ENCODE measurements at regions not wholly inside any gene's neighbourhood (a gene's known extent, or its start where the extent isn't known, plus 50 kb on each side); places are given as distances from the start of the nearest gene placed in this dataset.
"Not testable (repeated sequence)": the region's sequence is repeated elsewhere in the genome, so short reads cannot be mapped to it uniquely, and the experiment has no call there.

DNA sequence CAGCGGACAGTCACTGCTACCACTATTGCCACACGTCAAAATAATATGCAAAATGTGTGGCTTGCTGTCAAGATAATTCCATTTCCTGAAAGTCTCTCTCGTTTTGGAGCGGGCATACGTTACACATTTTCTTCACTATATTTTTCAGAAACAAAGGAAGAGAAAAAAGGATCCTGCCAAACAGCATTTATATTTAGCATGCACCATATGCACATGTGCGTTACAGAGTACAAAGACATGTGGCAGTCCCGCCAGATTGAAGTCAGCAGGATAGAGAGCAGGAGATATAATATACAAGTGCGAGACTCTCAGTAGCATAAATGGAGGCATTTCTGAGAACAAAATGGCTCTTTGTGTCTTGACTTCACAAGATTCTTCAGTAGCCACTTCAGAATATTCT is 221.6 kb upstream of the KIF2A start:
- Mint-ChIP-seq H3K36me3 (no peaks in the 10 kb centered on the region), H3K27me3 (peaks cover 3% of the 10 kb centered on the region), H3K9me3 (no peaks in the 10 kb centered on the region), H3K27ac (no peak overlapping the region), H3K4me1 (no peaks in the 10 kb centered on the region), H3K4me3 (no peak overlapping the region)
- DNase-seq, result no peak

DNA sequence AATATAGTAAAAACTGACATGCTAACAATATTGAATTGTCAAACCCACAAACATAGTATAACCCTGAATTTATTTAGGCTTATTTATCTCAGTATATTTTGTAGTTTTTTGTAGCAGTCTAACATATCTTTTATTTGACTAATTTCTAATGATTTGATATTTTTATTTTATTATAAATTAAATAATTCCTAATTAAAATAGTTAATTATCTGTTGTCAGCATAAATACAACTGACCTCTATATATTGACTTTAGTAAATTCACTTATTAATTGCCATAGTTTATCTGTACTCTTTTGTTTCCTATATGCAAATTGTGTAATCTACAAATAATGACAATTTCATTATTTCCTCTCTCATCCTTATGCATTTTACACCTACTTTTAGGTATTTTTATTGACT is 215.1 kb upstream of the KIF2A start:
- no peaks in the 10 kb centered on the region for H3K36me3 Mint-ChIP-seq
- H3K9me3 Mint-ChIP-seq, result no peaks in the 10 kb centered on the region
- H3K4me1 Mint-ChIP-seq, result peaks cover 4% of the 10 kb centered on the region
- DNase-seq, result no peak
- H3K27me3 Mint-ChIP-seq, result no peaks in the 10 kb centered on the region
- H3K27ac Mint-ChIP-seq, result no peak overlapping the region
- H3K4me3 Mint-ChIP-seq, result no peak overlapping the region

DNA sequence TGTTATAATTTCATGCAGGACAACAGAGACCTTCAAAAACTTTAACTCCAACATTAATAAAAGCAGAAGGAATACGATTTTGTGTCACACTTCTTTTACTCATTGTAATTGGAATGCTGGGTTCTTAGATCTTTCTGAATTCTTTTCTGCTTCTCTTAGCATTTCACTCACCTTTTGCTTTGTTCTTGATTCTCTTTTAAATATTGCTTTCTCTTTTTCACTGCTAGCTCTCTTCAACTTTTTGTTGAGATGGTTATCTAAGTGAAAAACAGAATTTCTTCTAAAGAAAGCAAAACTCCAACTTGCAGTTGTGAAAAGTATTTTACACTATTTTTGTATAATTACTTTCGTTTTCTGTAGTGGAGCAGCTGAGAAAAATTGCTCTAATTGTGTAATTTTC is 212.6 kb upstream of the KIF2A start:
- Mint-ChIP-seq H3K27ac (no peak overlapping the region), H3K27me3 (no peaks in the 10 kb centered on the region), H3K4me1 (peaks cover 4% of the 10 kb centered on the region), H3K9me3 (no peaks in the 10 kb centered on the region), H3K4me3 (no peak overlapping the region), H3K36me3 (no peaks in the 10 kb centered on the region)
- no peak for DNase-seq

DNA sequence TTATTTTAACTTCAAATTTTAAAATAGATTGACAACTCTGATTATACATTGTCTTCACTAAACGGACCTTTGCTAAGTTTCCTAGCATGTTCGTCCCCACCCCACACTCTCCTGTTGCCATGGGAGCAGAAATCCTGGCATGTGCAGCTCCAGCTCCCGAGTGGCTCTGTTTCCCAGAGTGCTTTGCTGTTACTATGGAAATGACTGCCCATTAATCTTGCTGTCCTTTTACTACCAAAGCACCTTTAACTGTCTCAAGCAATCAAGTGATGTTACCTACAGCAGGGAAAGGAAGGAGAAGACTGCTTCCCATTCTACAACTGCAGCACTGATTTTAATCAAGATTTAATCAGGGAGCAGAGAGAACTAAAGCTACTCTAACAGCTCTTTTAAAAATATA is 212.0 kb upstream of the KIF2A start:
- no peak for DNase-seq
- Mint-ChIP-seq H3K4me3 (peak overlapping the region; percentile 29), H3K4me1 (peaks cover 4% of the 10 kb centered on the region), H3K9me3 (no peaks in the 10 kb centered on the region), H3K27ac (no peak overlapping the region), H3K36me3 (no peaks in the 10 kb centered on the region), H3K27me3 (no peaks in the 10 kb centered on the region)

DNA sequence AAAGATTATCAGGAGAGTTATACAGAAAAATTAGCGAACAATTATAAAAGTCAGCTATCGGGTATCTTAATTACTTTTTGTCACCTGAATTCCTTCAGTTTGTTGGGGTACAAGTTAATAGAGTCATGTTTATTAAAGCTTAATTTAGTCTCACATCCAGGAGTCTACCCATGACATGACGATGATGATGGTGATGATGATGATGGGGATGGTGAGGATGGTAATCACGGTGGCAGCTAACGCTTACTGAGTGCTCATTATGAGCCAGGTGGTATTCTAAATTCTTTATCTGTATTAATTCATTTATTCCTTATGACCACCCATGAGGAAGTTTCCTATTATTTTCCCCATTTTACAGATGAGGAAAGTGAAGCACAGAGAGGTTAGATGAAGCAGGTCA is 208.6 kb upstream of the KIF2A start:
- no peak overlapping the region for H3K4me3 Mint-ChIP-seq
- peaks cover 4% of the 10 kb centered on the region for H3K4me1 Mint-ChIP-seq
- H3K9me3 Mint-ChIP-seq, result no peaks in the 10 kb centered on the region
- no peak overlapping the region for H3K27ac Mint-ChIP-seq
- no peak for DNase-seq
- H3K36me3 Mint-ChIP-seq, result no peaks in the 10 kb centered on the region
- no peaks in the 10 kb centered on the region for H3K27me3 Mint-ChIP-seq

- Mint-ChIP-seq H3K36me3 (no peaks in the 10 kb centered on the region), H3K27ac (no peak overlapping the region), H3K4me3 (no peak overlapping the region), H3K4me1 (no peaks in the 10 kb centered on the region), H3K9me3 (no peaks in the 10 kb centered on the region), H3K27me3 (no peaks in the 10 kb centered on the region)
- no peak for DNase-seq
Observed at GRCh38 chr5:62100201-62100600, 205.8 kb upstream of the KIF2A start.

GRCh38 chr5:62103863-62104262 is 202.1 kb upstream of the KIF2A start:
- H3K4me3 Mint-ChIP-seq, H3K27ac Mint-ChIP-seq: not testable (repeated sequence)

DNA sequence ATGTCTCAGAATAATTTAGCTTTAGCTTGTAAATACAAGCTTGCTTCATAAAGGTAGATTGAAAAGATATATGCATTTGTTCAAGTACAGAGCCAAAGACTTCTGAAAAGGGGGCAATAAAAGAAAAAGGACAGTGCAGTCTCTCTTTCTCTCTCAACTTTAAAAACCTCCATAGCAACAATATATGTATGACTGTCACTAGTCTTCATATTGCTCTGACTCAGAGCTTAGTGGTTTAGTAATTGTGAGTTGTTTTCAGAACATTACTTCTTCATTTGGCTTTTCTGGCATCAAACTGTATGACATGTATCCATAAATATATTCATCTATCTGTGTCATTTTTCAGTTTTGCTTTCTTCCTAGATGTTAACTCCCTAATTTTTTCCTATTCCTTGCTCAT is 194.6 kb upstream of the KIF2A start:
- no peak for DNase-seq
- Mint-ChIP-seq H3K27me3 (no peaks in the 10 kb centered on the region), H3K4me1 (no peaks in the 10 kb centered on the region), H3K27ac (no peak overlapping the region), H3K9me3 (no peaks in the 10 kb centered on the region), H3K4me3 (no peak overlapping the region), H3K36me3 (no peaks in the 10 kb centered on the region)

More at GRCh38 chr5:62103863-62104262, 202.1 kb upstream of the KIF2A start:
- not testable (repeated sequence) for H3K9me3 Mint-ChIP-seq, H3K27me3 Mint-ChIP-seq, H3K4me1 Mint-ChIP-seq, DNase-seq, H3K36me3 Mint-ChIP-seq

DNA sequence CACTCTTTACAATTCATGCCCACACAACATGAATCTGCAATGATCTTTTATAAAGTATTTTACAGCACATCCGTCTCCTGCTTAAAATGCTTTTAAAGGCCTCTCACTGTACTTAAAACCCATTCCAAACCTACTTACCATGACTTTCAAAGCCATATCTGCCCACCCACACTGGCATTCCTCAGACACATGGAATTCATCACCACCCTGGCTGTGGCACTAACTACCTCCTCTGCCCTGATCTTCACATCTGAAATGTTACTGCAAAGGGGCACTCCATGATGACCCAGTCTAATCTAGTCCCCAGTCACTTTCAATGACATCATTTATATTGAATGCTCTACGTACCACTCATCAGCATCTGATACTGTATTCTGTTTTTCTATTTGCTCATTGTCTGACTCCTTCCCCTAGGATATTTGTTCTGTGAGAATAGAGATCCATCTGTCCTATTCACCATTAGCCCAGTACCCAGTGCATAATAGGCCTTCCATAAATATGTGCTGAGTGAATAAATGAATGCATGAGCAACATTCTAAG is 193.2 kb upstream of the KIF2A start:
- no peak for DNase-seq

DNA sequence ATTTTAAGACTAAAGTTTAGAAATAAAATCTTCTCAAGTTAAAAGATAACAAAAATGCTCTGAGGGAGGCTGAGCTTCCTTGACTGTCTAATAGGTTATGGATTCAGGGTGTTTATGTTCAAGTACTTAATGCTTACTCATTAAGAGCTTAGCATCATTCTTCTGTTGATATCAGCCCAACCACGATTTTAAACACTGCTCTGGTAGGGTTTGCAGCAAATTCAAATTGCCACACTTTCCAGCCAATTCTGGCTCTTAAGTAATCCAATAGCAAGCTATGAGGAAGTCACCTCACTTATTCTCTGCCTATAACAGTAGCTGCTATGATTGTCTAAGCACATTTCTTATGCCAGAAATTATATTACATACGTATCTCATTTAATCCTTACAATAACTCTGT is 191.0 kb upstream of the KIF2A start:
- Mint-ChIP-seq H3K27ac (no peak overlapping the region), H3K4me3 (no peak overlapping the region), H3K36me3 (no peaks in the 10 kb centered on the region), H3K4me1 (no peaks in the 10 kb centered on the region), H3K27me3 (peaks cover 5% of the 10 kb centered on the region), H3K9me3 (no peaks in the 10 kb centered on the region)
- DNase-seq, result no peak

More for the DNA sequence above, 193.2 kb upstream of the KIF2A start:
- H3K9me3 Mint-ChIP-seq, result no peaks in the 10 kb centered on the region
- H3K27me3 Mint-ChIP-seq, result no peaks in the 10 kb centered on the region
- H3K27ac Mint-ChIP-seq, result no peak overlapping the region
- H3K4me3 Mint-ChIP-seq, result no peak overlapping the region
- H3K36me3 Mint-ChIP-seq, result no peaks in the 10 kb centered on the region
- H3K4me1 Mint-ChIP-seq, result no peaks in the 10 kb centered on the region

DNA sequence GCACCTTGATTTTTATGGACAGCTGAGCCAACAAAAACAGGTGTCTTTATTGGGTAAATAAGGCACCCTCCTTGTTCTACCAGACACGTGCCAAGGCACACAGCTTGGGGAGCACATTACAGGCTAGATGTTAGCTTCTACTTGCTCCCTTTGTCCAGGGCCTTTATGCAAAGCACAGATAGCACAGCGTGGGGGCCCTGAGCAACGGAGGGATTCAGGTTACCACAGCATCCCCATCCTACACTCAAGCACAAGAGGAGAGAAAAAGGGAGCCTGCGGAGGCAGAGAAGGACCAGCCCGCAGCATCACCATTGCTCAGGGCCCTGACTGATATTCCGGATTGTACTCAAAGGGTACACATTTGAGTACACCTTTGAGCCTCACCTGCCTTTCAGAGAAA is 181.7 kb upstream of the KIF2A start:
- Mint-ChIP-seq H3K27ac (no peak overlapping the region), H3K27me3 (no peaks in the 10 kb centered on the region), H3K36me3 (no peaks in the 10 kb centered on the region), H3K4me3 (no peak overlapping the region), H3K4me1 (no peaks in the 10 kb centered on the region), H3K9me3 (no peaks in the 10 kb centered on the region)
- no peak for DNase-seq

DNA sequence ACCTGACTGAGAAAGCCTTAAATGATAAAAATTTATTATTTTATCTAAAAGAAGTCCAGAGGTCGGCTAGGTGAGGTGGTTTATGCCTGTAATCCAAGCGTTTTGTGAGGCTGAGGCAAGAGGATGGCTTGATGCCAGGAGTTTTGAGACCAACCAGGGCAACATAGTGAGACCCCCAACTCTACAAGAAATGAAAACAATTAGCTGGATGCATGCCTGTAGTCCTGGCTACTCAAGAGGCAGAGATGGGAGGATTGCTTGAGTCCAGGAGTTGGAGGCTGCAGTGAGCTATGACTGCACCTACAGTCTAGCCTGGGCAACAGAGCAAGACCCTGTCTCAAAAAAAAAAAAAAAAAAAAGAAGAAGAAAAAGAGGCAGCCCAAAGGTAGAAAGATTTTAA is 179.9 kb upstream of the KIF2A start:
- DNase-seq, result no peak
- no peaks in the 10 kb centered on the region for H3K27me3 Mint-ChIP-seq
- no peaks in the 10 kb centered on the region for H3K36me3 Mint-ChIP-seq
- H3K4me3 Mint-ChIP-seq, result no peak overlapping the region
- H3K27ac Mint-ChIP-seq, result no peak overlapping the region
- H3K9me3 Mint-ChIP-seq, result no peaks in the 10 kb centered on the region
- H3K4me1 Mint-ChIP-seq, result no peaks in the 10 kb centered on the region

GRCh38 chr5:62127098-62127736 is 178.8 kb upstream of the KIF2A start:
- Mint-ChIP-seq H3K36me3 (no peaks in the 10 kb centered on the region), H3K27ac (no peak overlapping the region), H3K27me3 (no peaks in the 10 kb centered on the region), H3K9me3 (no peaks in the 10 kb centered on the region), H3K4me1 (no peaks in the 10 kb centered on the region), H3K4me3 (no peak overlapping the region)
- no peak for DNase-seq

GRCh38 chr5:62130107-62130506 is 175.9 kb upstream of the KIF2A start:
- H3K4me1 Mint-ChIP-seq, result no peaks in the 10 kb centered on the region
- H3K9me3 Mint-ChIP-seq, result no peaks in the 10 kb centered on the region
- no peak for DNase-seq
- no peak overlapping the region for H3K4me3 Mint-ChIP-seq
- H3K36me3 Mint-ChIP-seq, result no peaks in the 10 kb centered on the region
- H3K27ac Mint-ChIP-seq, result no peak overlapping the region
- H3K27me3 Mint-ChIP-seq, result no peaks in the 10 kb centered on the region

GRCh38 chr5:62132276-62132675 is 173.7 kb upstream of the KIF2A start:
- DNase-seq, result no peak
- no peaks in the 10 kb centered on the region for H3K27me3 Mint-ChIP-seq
- no peak overlapping the region for H3K4me3 Mint-ChIP-seq
- H3K9me3 Mint-ChIP-seq, result no peaks in the 10 kb centered on the region
- H3K36me3 Mint-ChIP-seq, result no peaks in the 10 kb centered on the region
- no peaks in the 10 kb centered on the region for H3K4me1 Mint-ChIP-seq
- no peak overlapping the region for H3K27ac Mint-ChIP-seq

- Mint-ChIP-seq H3K27ac (no peak overlapping the region), H3K4me3 (no peak overlapping the region), H3K4me1 (no peaks in the 10 kb centered on the region)
Observed at GRCh38 chr5:62133426-62133825, 172.6 kb upstream of the KIF2A start.

More at GRCh38 chr5:62133426-62133825, 172.6 kb upstream of the KIF2A start:
- Mint-ChIP-seq H3K36me3 (no peaks in the 10 kb centered on the region), H3K9me3 (no peaks in the 10 kb centered on the region), H3K27me3 (no peaks in the 10 kb centered on the region)
- no peak for DNase-seq
